Natural killer cell (primary cell): ENCODE measurements at regions not wholly inside any gene's neighbourhood (a gene's known extent, or its start where the extent isn't known, plus 50 kb on each side); places are given as distances from the start of the nearest gene placed in this dataset.
A peak's percentile ranks its signal among the peaks of the same experiment; 100 is the strongest.

Experiments used
- ATAC-seq, 3 donors: fragments of 150-1000 bp in 2 of 3; fragments of 200-7000 bp in 1 of 3; cut with Tn5 transposase; 1 replicate in 1 of 3; 2 replicates in 2 of 3; pipeline ENCODE4 v1.10.0; 2021; ENCODE audit warnings: mild to moderate bottlenecking in 2 of 3, moderate library complexity in 2 of 3
- DNase-seq, 2 donors: peaks; one replicate each; pipeline versions ENCODE4 v3.0.0 to v3.0.0-alpha.2; 2013 to 2021; ENCODE audit warnings: mixed read lengths in 1 of 2
- H3K27ac ChIP-seq: one replicate; pipeline ENCODE4 v1.5.1; 2013; ENCODE audit warnings: mild to moderate bottlenecking, low read length
- H3K27me3 ChIP-seq: one replicate; pipeline ENCODE4 v1.6.1; 2013; ENCODE audit warnings: low read length; ENCODE audit not compliant: control insufficient read depth, insufficient read depth
- H3K36me3 ChIP-seq: one replicate; pipeline ENCODE4 v1.6.1; 2013; ENCODE audit warnings: low read length; ENCODE audit not compliant: control insufficient read depth, insufficient read depth
- H3K4me1 ChIP-seq: one replicate; pipeline ENCODE4 v1.6.1; 2013; ENCODE audit warnings: low read length; ENCODE audit not compliant: control insufficient read depth, insufficient read depth
- H3K4me3 ChIP-seq: one replicate; pipeline ENCODE4 v1.5.1; 2013; ENCODE audit warnings: low read length
- H3K9me3 ChIP-seq: one replicate; pipeline ENCODE4 v1.6.1; 2013; ENCODE audit warnings: low read length; ENCODE audit not compliant: control insufficient read depth, insufficient read depth
- H3K27ac Mint-ChIP-seq, 2 donors: one replicate each; pipeline ENCODE4 v1.8.0; 2022; ENCODE audit warnings: mild to moderate bottlenecking in 2 of 2, mixed read lengths in 2 of 2, moderate library complexity in 1 of 2
- H3K27me3 Mint-ChIP-seq, 2 donors: one replicate each; pipeline ENCODE4 v1.8.0; 2022; ENCODE audit warnings: low read depth in 2 of 2, mixed read lengths in 2 of 2
- H3K36me3 Mint-ChIP-seq: one replicate; pipeline ENCODE4 v1.8.0; 2022; ENCODE audit warnings: mixed read lengths
- H3K4me1 Mint-ChIP-seq, 2 donors: one replicate each; pipeline ENCODE4 v1.8.0; 2022; ENCODE audit warnings: mixed read lengths in 2 of 2
- H3K4me3 Mint-ChIP-seq: one replicate; pipeline ENCODE4 v1.8.0; 2022; ENCODE audit warnings: mild to moderate bottlenecking, moderate library complexity, mixed read lengths
- H3K9me3 Mint-ChIP-seq, 2 donors: one replicate each; pipeline ENCODE4 v1.8.0; 2022; ENCODE audit warnings: mixed read lengths in 2 of 2
- WGBS: methylation state at CpG from one replicate; pipeline ENCODE4 v1.1.7; 2013; ENCODE audit warnings: missing lambda C conversion rate; ENCODE audit not compliant: insufficient coverage; 5-methylcytosine and 5-hydroxymethylcytosine counted together
- intact Hi-C: fragments of 100-400 bp; cut with micrococcal nuclease; formaldehyde crosslinking; loops from one replicate; pipeline ENCODE4 v1.14.2; 2022
- TF ChIP-seq, protein P1 (sequence below): fragments of 200-600 bp; IDR thresholded peaks from one replicate; pipeline ENCODE4 v1.8.0; 2022; ENCODE audit warnings: antibody characterized with exemption

DNA sequence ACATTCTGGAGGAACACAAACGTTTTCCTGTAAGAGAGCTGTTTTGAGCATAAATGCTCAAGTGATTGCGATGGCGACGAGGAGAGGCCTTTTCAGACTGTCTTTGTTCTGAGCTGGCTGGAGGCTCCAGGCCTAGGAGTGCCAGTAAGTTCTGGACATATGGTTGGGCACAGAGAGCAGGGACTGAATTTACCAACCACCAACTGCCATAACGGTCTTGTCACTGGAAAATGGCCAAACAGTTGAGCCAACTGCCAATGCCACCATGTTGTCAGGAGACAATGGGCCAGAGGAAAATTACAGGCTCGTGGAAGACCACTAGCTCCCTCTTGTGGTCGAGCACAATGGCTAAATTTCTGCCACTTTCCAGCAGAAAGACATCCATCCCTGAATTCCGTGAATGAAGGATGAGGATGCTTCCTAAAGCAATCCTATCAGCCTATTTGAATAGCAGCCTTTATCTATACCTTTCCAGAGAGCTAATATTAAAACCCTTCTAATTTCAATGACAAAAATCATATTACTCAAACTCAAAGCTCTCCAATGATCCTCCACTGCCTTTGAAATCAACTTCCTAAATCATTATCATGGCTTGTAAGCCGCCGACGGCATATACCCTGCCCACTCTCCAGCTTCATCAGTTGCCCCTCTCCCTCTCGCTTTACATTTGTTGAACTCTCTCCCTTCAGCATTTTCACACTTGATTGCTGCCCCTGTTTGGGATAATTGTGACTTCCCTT is 66.9 kb upstream of the GLIS3 start:
- TF ChIP-seq, protein P1, sequence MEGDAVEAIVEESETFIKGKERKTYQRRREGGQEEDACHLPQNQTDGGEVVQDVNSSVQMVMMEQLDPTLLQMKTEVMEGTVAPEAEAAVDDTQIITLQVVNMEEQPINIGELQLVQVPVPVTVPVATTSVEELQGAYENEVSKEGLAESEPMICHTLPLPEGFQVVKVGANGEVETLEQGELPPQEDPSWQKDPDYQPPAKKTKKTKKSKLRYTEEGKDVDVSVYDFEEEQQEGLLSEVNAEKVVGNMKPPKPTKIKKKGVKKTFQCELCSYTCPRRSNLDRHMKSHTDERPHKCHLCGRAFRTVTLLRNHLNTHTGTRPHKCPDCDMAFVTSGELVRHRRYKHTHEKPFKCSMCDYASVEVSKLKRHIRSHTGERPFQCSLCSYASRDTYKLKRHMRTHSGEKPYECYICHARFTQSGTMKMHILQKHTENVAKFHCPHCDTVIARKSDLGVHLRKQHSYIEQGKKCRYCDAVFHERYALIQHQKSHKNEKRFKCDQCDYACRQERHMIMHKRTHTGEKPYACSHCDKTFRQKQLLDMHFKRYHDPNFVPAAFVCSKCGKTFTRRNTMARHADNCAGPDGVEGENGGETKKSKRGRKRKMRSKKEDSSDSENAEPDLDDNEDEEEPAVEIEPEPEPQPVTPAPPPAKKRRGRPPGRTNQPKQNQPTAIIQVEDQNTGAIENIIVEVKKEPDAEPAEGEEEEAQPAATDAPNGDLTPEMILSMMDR, result no peak
- Histone ChIP-seq H3K4me1 (no peaks in the 10 kb centered on the region), H3K36me3 (no peaks in the 10 kb centered on the region), H3K9me3 (no peaks in the 10 kb centered on the region), H3K4me3 (no peak overlapping the region), H3K27ac (no peak overlapping the region), H3K27me3 (no peaks in the 10 kb centered on the region)
- ATAC-seq, result no peak
- H3K9me3 Mint-ChIP-seq, result no peaks in the 10 kb centered on the region
- no peaks in the 10 kb centered on the region for H3K36me3 Mint-ChIP-seq
- peak in 1 of 2 donors; percentile 65 for DNase-seq
- H3K27me3 Mint-ChIP-seq, result peaks cover 4 to 10% of the 10 kb centered on the region in 2 donors
- 71% methylated on average over 12 of the region's 12 CpGs for WGBS
- intact Hi-C loops, result no loop called here
- H3K27ac Mint-ChIP-seq, result no peak overlapping the region
- H3K4me1 Mint-ChIP-seq, result no peaks in the 10 kb centered on the region
- no peak overlapping the region for H3K4me3 Mint-ChIP-seq

DNA sequence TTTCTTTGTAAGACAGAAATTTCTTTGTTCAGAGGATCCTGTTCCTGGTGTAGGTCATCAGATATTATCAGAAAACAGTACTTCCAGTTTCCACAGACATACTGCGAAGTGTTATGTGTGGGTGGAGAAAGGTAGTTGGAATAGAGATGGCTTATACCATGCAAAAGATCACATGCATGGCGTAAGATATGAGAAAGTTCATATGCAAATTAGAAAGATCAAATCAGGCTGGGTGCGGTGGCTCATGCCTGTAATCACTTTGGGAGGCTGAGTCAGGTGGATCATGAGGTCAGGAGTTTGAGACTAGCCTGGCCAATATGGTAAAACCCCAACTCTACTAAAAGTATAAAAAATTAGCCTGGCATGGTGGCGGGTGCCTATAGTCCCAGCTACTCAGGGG is 65.2 kb upstream of the GLIS3 start:
- Mint-ChIP-seq H3K36me3 (no peaks in the 10 kb centered on the region), H3K4me3 (no peak overlapping the region), H3K27ac (no peak overlapping the region), H3K4me1 (no peaks in the 10 kb centered on the region), H3K9me3 (no peaks in the 10 kb centered on the region), H3K27me3 (peaks cover 7 to 10% of the 10 kb centered on the region in 2 donors)
- no peaks in the 10 kb centered on the region for H3K36me3 ChIP-seq
- intact Hi-C loops, result no loop called here
- H3K27me3 ChIP-seq, result no peaks in the 10 kb centered on the region
- no peak for ATAC-seq
- no peaks in the 10 kb centered on the region for H3K9me3 ChIP-seq
- no peak for DNase-seq
- H3K4me3 ChIP-seq, result no peak overlapping the region
- H3K4me1 ChIP-seq, result no peaks in the 10 kb centered on the region
- 86% methylated on average over 4 of the region's 4 CpGs for WGBS
- H3K27ac ChIP-seq, result no peak overlapping the region
- TF ChIP-seq, protein P1, result no peak

DNA sequence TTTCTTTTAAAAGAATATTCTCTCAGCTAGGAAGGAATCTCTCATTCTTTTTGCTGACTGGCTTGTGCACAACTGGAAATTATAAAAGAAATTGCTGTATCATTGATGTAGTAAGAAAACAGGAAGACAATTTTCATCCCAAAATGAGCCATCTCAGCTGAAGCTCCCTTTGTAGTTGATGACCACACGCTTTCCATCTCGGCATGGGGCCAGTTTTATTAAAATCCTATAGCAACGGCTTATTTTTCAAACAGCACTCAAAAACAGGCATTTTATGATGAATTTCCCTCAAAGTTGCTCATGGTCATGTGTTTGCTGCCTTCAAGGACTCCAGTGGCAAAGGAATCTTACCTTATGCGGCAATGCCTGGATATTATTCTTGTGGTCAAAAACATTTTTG is 62.4 kb upstream of the GLIS3 start:
- 80% methylated on average over 4 of the region's 4 CpGs for WGBS
- Histone ChIP-seq H3K27me3 (no peaks in the 10 kb centered on the region), H3K9me3 (no peaks in the 10 kb centered on the region), H3K36me3 (no peaks in the 10 kb centered on the region), H3K4me3 (no peak overlapping the region), H3K27ac (no peak overlapping the region), H3K4me1 (no peaks in the 10 kb centered on the region)
- Mint-ChIP-seq H3K9me3 (no peaks in the 10 kb centered on the region), H3K27ac (no peak overlapping the region), H3K4me3 (no peak overlapping the region), H3K4me1 (no peaks in the 10 kb centered on the region), H3K36me3 (no peaks in the 10 kb centered on the region), H3K27me3 (peaks cover 5 to 10% of the 10 kb centered on the region in 2 donors)
- TF ChIP-seq, protein P1, result no peak
- intact Hi-C loops, result no loop called here
- ATAC-seq (no peak), DNase-seq (no peak)

DNA sequence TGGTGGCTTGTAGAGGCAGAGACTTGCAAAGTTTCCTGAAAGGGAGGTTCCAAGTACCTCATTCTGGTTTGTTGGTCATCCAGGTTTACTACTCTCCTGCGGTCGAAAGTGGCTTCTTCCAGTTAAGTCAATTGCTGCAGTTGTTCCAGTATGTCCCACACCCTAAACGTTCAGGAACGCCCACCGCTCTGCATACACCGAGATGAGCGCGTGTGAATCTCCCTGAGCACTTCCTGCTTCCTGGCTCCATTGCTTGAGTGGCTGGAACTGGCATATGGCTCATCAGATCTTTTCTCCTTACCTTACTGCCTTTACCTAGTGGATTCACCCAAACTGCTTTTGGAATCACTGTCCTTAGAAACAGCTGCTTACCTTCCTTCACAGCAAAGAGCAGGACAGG is 59.1 kb upstream of the GLIS3 start:
- H3K4me3 ChIP-seq, result no peak overlapping the region
- H3K36me3 ChIP-seq, result no peaks in the 10 kb centered on the region
- peaks cover 7 to 10% of the 10 kb centered on the region in 2 donors for H3K27me3 Mint-ChIP-seq
- no peak overlapping the region for H3K4me3 Mint-ChIP-seq
- ATAC-seq, result no peak
- H3K4me1 ChIP-seq, result no peaks in the 10 kb centered on the region
- TF ChIP-seq, protein P1, result no peak
- H3K9me3 ChIP-seq, result no peaks in the 10 kb centered on the region
- H3K4me1 Mint-ChIP-seq, result no peaks in the 10 kb centered on the region
- 90% methylated on average over 8 of the region's 8 CpGs for WGBS
- no peaks in the 10 kb centered on the region for H3K27me3 ChIP-seq
- no peak overlapping the region for H3K27ac ChIP-seq
- DNase-seq, result no peak
- intact Hi-C loops, result no loop called here
- no peaks in the 10 kb centered on the region for H3K9me3 Mint-ChIP-seq
- H3K27ac Mint-ChIP-seq, result no peak overlapping the region
- H3K36me3 Mint-ChIP-seq, result no peaks in the 10 kb centered on the region
